ENCODE measurements at regions not wholly inside any gene's neighbourhood (a gene's known extent, or its start where the extent isn't known, plus 50 kb on each side); places are given as distances from the start of the nearest gene placed in this dataset.

GRCh38 chr6:81894306-81894705, 141.8 kb upstream of the TENT5A start:
- H3K36me3 ChIP-seq (ENCODE audit: control insufficient read depth in 4 of 4, insufficient read depth in 3 of 4, low read depth in 1 of 4, low read length in 3 of 4), result no peaks in the 10 kb centered on the region
- no peaks in the 10 kb centered on the region for H3K27me3 ChIP-seq (ENCODE audit: control insufficient read depth in 4 of 4, insufficient read depth in 4 of 4, low read length in 3 of 4)
- H3K4me3 ChIP-seq (ENCODE audit: low read depth in 1 of 3, low read length in 3 of 3), result no peak overlapping the region
- H3K9me3 ChIP-seq (ENCODE audit: control insufficient read depth in 4 of 4, low read length in 3 of 4), result no peaks in the 10 kb centered on the region
- WGBS, result 61% methylated on average over 4 of the region's 4 CpGs
- peaks cover 2 to 22% (median 12%) of the 10 kb centered on the region in 4 donors for H3K4me1 ChIP-seq (ENCODE audit: control insufficient read depth in 4 of 4, insufficient read depth in 4 of 4, low read length in 3 of 4)
- peak overlapping the region; percentile 53 to 58 for H3K27ac ChIP-seq (ENCODE audit: low read depth in 1 of 2, low read length in 2 of 2)
- no peak overlapping the region for H3K9ac ChIP-seq (ENCODE audit: low read depth in 1 of 2, low read length in 2 of 2)
- TF ChIP-seq HNF4A (conservative IDR thresholded peaks at IDR 0.05), result peak in 1 of 2 donors; percentile 12
- TF ChIP-seq REST (IDR thresholded peaks at IDR 0.05), result no peak
- peak; percentile 0 for TF ChIP-seq NR2F2 (IDR thresholded peaks at IDR 0.05)
- TF ChIP-seq GABPA (IDR thresholded peaks at IDR 0.05 in 1 of 2, conservative IDR thresholded peaks at IDR 0.05 in 1 of 2), result no peak
- TF ChIP-seq ATF3 (IDR thresholded peaks at IDR 0.05), result no peak
- DNase-seq (ENCODE audit: low spot score), result no peak

- Histone ChIP-seq H3K4me3 (ENCODE audit: low read depth in 1 of 3, low read length in 3 of 3) (no peak overlapping the region), H3K36me3 (ENCODE audit: control insufficient read depth in 4 of 4, insufficient read depth in 3 of 4, low read depth in 1 of 4, low read length in 3 of 4) (no peaks in the 10 kb centered on the region), H3K9ac (ENCODE audit: low read depth in 1 of 2, low read length in 2 of 2) (no peak overlapping the region), H3K4me1 (ENCODE audit: control insufficient read depth in 4 of 4, insufficient read depth in 4 of 4, low read length in 3 of 4) (peaks cover 2 to 19% (median 11%) of the 10 kb centered on the region in 4 donors), H3K9me3 (ENCODE audit: control insufficient read depth in 4 of 4, low read length in 3 of 4) (no peaks in the 10 kb centered on the region), H3K27ac (ENCODE audit: low read depth in 1 of 2, low read length in 2 of 2) (no peak overlapping the region), H3K27me3 (ENCODE audit: control insufficient read depth in 4 of 4, insufficient read depth in 4 of 4, low read length in 3 of 4) (no peaks in the 10 kb centered on the region)
- TF ChIP-seq JUND (IDR thresholded peaks at IDR 0.05) (no peak), MAX (IDR thresholded peaks at IDR 0.05) (no peak), CTCF (IDR thresholded peaks at IDR 0.05; ENCODE audit: low read depth, low read length, missing input control) (no peak), ATF3 (IDR thresholded peaks at IDR 0.05) (no peak), HNF4G (IDR thresholded peaks at IDR 0.05) (no peak), RAD21 (IDR thresholded peaks at IDR 0.05) (no peak), TAF1 (conservative IDR thresholded peaks at IDR 0.05) (no peak)
- 86% methylated on average over 3 of the region's 3 CpGs for WGBS
- DNase-seq (ENCODE audit: low spot score), result no peak
Observed at GRCh38 chr6:81892891-81893290, 140.4 kb upstream of the TENT5A start.

- H3K27me3 ChIP-seq (ENCODE audit: control insufficient read depth in 4 of 4, insufficient read depth in 4 of 4, low read length in 3 of 4), result no peaks in the 10 kb centered on the region
- H3K4me3 ChIP-seq (ENCODE audit: low read depth in 1 of 3, low read length in 3 of 3), result no peak overlapping the region
- no peak overlapping the region for H3K9ac ChIP-seq (ENCODE audit: low read depth in 1 of 2, low read length in 2 of 2)
- H3K9me3 ChIP-seq (ENCODE audit: control insufficient read depth in 4 of 4, low read length in 3 of 4), result no peaks in the 10 kb centered on the region
- H3K36me3 ChIP-seq (ENCODE audit: control insufficient read depth in 4 of 4, insufficient read depth in 3 of 4, low read depth in 1 of 4, low read length in 3 of 4), result no peaks in the 10 kb centered on the region
- WGBS, result 94% methylated on average over 5 of the region's 5 CpGs
- H3K4me1 ChIP-seq (ENCODE audit: control insufficient read depth in 4 of 4, insufficient read depth in 4 of 4, low read length in 3 of 4), result peaks cover 0 to 13% (median 8%) of the 10 kb centered on the region in 4 donors
- TF ChIP-seq YY1 (IDR thresholded peaks at IDR 0.05), result no peak
- no peak for TF ChIP-seq FOXA1 (IDR thresholded peaks at IDR 0.05)
- TF ChIP-seq HNF4G (IDR thresholded peaks at IDR 0.05), result no peak
- no peak for TF ChIP-seq REST (IDR thresholded peaks at IDR 0.05)
- TF ChIP-seq GABPA (IDR thresholded peaks at IDR 0.05 in 1 of 2, conservative IDR thresholded peaks at IDR 0.05 in 1 of 2), result no peak
- TF ChIP-seq MAX (IDR thresholded peaks at IDR 0.05), result no peak
- no peak for TF ChIP-seq NR2F2 (IDR thresholded peaks at IDR 0.05)
- no peak for TF ChIP-seq RAD21 (IDR thresholded peaks at IDR 0.05)
- TF ChIP-seq SP1 (IDR thresholded peaks at IDR 0.05), result no peak
- no peak for TF ChIP-seq CTCF (IDR thresholded peaks at IDR 0.05; ENCODE audit: low read depth, low read length, missing input control)
- TF ChIP-seq JUND (IDR thresholded peaks at IDR 0.05), result no peak
- no peak overlapping the region for H3K27ac ChIP-seq (ENCODE audit: low read depth in 1 of 2, low read length in 2 of 2)
- DNase-seq (ENCODE audit: low spot score), result no peak
Observed at GRCh38 chr6:81891874-81892273, 139.4 kb upstream of the TENT5A start.

Data from liver (tissue), 8 donors.